HFF-Myc (cell line): ENCODE measurements at regions not wholly inside any gene's neighbourhood (a gene's known extent, or its start where the extent isn't known, plus 50 kb on each side); places are given as distances from the start of the nearest gene placed in this dataset.

Experiments used
- DNase-seq: peaks from one replicate; pipeline ENCODE4 v3.0.0-alpha.2; 2011; ENCODE audit warnings: low read depth; ENCODE audit errors: extremely low read depth
- H3K4me3 ChIP-seq: replicated peaks from 2 replicates; pipeline ENCODE4 v1.5.1; 2011; ENCODE audit warnings: low read depth, mild to moderate bottlenecking, control low read depth, low read length
- CTCF ChIP-seq: IDR thresholded peaks from 2 replicates; pipeline ENCODE4 v1.5.1; 2012; ENCODE audit warnings: mild to moderate bottlenecking, low read depth, low read length, control low read depth; ENCODE audit errors: missing control alignments

GRCh38 chr12:102539651-102540553, 59.5 kb upstream of the IGF1 start:
- no peak for TF ChIP-seq CTCF
- DNase-seq: peak; percentile 56
- no peak overlapping the region for H3K4me3 ChIP-seq

- DNase-seq: no peak
- H3K4me3 ChIP-seq: no peak overlapping the region
- no peak for TF ChIP-seq CTCF
Observed at GRCh38 chr12:102535306-102535705, 54.9 kb upstream of the IGF1 start.

- DNase-seq: peak; percentile 50
- H3K4me3 ChIP-seq: 0 out of 2 replicates have a peak overlapping the region, but pooled peaks have one; percentile 1
- TF ChIP-seq CTCF: no peak
Observed at GRCh38 chr12:102534899-102535298, 54.5 kb upstream of the IGF1 start.

- no peak overlapping the region for H3K4me3 ChIP-seq
- DNase-seq: no peak
- TF ChIP-seq CTCF: no peak
Observed at GRCh38 chr12:102533483-102534215, 53.3 kb upstream of the IGF1 start.
